Spleen (tissue), 11 donors: ENCODE measurements at regions not wholly inside any gene's neighbourhood (a gene's known extent, or its start where the extent isn't known, plus 50 kb on each side); places are given as distances from the start of the nearest gene placed in this dataset.

Experiments
- DNase-seq: peaks from one replicate; pipeline ENCODE4 v3.0.0-alpha.2; 2020
- H3K27ac ChIP-seq, 8 donors: fragments of 200-600 bp; sonication (generic) in 7 of 8; 1 replicate in 4 of 8; 2 replicates in 4 of 8; pipeline versions ENCODE4 v1.5.0 to v1.8.0; 2016 to 2021; ENCODE audit warnings: inconsistent platforms in 4 of 8, mild to moderate bottlenecking in 4 of 8, moderate library complexity in 1 of 8
- H3K27me3 ChIP-seq, 7 donors: fragments of 200-600 bp; sonication (generic) in 6 of 7; replicated peaks in 1 of 7; 1 replicate in 4 of 7; 2 replicates in 3 of 7; pipeline versions ENCODE4 v1.5.0 to v1.8.0; 2016 to 2021; ENCODE audit warnings: inconsistent platforms in 3 of 7, mild to moderate bottlenecking in 1 of 7
- H3K36me3 ChIP-seq, 6 donors: fragments of 200-600 bp; sonication (generic) in 5 of 6; 1 replicate in 4 of 6; 2 replicates in 2 of 6; pipeline versions ENCODE4 v1.5.0 to v1.8.0; 2016 to 2021; ENCODE audit warnings: inconsistent platforms in 2 of 6
- H3K4me1 ChIP-seq, 6 donors: fragments of 200-600 bp; sonication (generic) in 5 of 6; 1 replicate in 3 of 6; 2 replicates in 3 of 6; pipeline versions ENCODE4 v1.5.0 to v1.8.0; 2016 to 2021; ENCODE audit warnings: inconsistent platforms in 3 of 6
- H3K4me3 ChIP-seq, 8 donors: fragments of 200-600 bp; sonication (generic) in 7 of 8; 1 replicate in 4 of 8; 2 replicates in 4 of 8; pipeline versions ENCODE4 v1.5.0 to v1.8.0; 2016 to 2021; ENCODE audit warnings: inconsistent platforms in 4 of 8, mild to moderate bottlenecking in 4 of 8, moderate library complexity in 2 of 8
- H3K9me3 ChIP-seq, 8 donors: fragments of 200-600 bp; sonication (generic) in 7 of 8; 1 replicate in 4 of 8; 2 replicates in 4 of 8; pipeline versions ENCODE4 v1.5.0 to v1.8.0; 2016 to 2021; ENCODE audit warnings: inconsistent platforms in 4 of 8
- POLR2A ChIP-seq, 3 donors: fragments of 450-650 bp; IDR thresholded peaks; one replicate each; pipeline ENCODE4 v1.5.1; 2017; ENCODE audit warnings: antibody characterized with exemption in 3 of 3, mild to moderate bottlenecking in 1 of 3
- POLR2AphosphoS5 ChIP-seq, 3 donors: sonication (generic); formaldehyde crosslinking; IDR thresholded peaks; one replicate each; pipeline ENCODE4 v1.5.1; 2017; ENCODE audit warnings: antibody characterized with exemption in 3 of 3
- WGBS, 5 donors: extraction: QIAGEN DNeasy Blood & Tissue Kit in 3 of 5; methylation state at CpG; one replicate each; pipeline versions ENCODE4 v1.1.5 to v1.1.7; 2013 to 2018; 5-methylcytosine and 5-hydroxymethylcytosine counted together
- intact Hi-C: fragments of 100-400 bp; cut with DNase I; formaldehyde crosslinking; loops from one replicate; pipeline ENCODE4 v1.15.0; 2023; ENCODE audit warnings: low total_unique reads
- TF ChIP-seq, protein P1 (sequence below), 11 experiments: fragments of 200-600 bp in 7 of 11; fragments of 450-650 bp in 4 of 11; sonication (generic) in 4 of 11; IDR thresholded peaks in 8 of 11; conservative IDR thresholded peaks in 3 of 11; 1 replicate in 7 of 11; 2 replicates in 4 of 11; pipeline versions ENCODE4 v1.4.0 to v1.8.0; 2016 to 2021; ENCODE audit warnings: antibody characterized with exemption in 11 of 11, inconsistent platforms in 4 of 11, mild to moderate bottlenecking in 1 of 11
- donor health status: healthy with polysubstance abuse.
- donor health status: DM: no; HTN: no; CAD: no; lungs with moderate emphysema.
- donor health status: DM: no; HTN: no; CAD: no.
- donor health status: Bipolar disorder and iron deficiency.
- donor health status: healthy.
- donor health status: DM: no; HTN: no; CAD: no.
- donor health status: DM: yes; HTN: yes; CAD: no.

GRCh38 chr11:80632156-80632555 is 1191.3 kb upstream of the TENM4 start:
- no peaks in the 10 kb centered on the region for H3K4me1 ChIP-seq
- H3K4me3 ChIP-seq = no peak overlapping the region
- H3K27me3 ChIP-seq = no peaks in the 10 kb centered on the region
- H3K36me3 ChIP-seq = no peaks in the 10 kb centered on the region
- DNase-seq = no peak
- no peak overlapping the region for H3K27ac ChIP-seq
- intact Hi-C loops = no loop called here
- 85 to 91% (median 90%) methylated on average over 2 of the region's 2 CpGs for WGBS, 5 donors
- no peak for TF ChIP-seq POLR2AphosphoS5 (IDR thresholded peaks at IDR 0.05)
- TF ChIP-seq, protein P1, sequence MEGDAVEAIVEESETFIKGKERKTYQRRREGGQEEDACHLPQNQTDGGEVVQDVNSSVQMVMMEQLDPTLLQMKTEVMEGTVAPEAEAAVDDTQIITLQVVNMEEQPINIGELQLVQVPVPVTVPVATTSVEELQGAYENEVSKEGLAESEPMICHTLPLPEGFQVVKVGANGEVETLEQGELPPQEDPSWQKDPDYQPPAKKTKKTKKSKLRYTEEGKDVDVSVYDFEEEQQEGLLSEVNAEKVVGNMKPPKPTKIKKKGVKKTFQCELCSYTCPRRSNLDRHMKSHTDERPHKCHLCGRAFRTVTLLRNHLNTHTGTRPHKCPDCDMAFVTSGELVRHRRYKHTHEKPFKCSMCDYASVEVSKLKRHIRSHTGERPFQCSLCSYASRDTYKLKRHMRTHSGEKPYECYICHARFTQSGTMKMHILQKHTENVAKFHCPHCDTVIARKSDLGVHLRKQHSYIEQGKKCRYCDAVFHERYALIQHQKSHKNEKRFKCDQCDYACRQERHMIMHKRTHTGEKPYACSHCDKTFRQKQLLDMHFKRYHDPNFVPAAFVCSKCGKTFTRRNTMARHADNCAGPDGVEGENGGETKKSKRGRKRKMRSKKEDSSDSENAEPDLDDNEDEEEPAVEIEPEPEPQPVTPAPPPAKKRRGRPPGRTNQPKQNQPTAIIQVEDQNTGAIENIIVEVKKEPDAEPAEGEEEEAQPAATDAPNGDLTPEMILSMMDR (IDR thresholded peaks at IDR 0.05 in 8 of 11, conservative IDR thresholded peaks at IDR 0.05 in 3 of 11) = no peak
- no peak for TF ChIP-seq POLR2A (IDR thresholded peaks at IDR 0.05)
- no peaks in the 10 kb centered on the region for H3K9me3 ChIP-seq

GRCh38 chr11:80629466-80629865 is 1188.6 kb upstream of the TENM4 start:
- H3K4me1 ChIP-seq = no peaks in the 10 kb centered on the region
- no peak overlapping the region for H3K4me3 ChIP-seq
- 81 to 93% (median 89%) methylated on average over 2 of the region's 2 CpGs for WGBS, 5 donors
- no peaks in the 10 kb centered on the region for H3K27me3 ChIP-seq
- no peak for DNase-seq
- no peak overlapping the region for H3K27ac ChIP-seq
- intact Hi-C loops = no loop called here
- H3K9me3 ChIP-seq = no peaks in the 10 kb centered on the region
- TF ChIP-seq POLR2A (IDR thresholded peaks at IDR 0.05) (no peak), POLR2AphosphoS5 (IDR thresholded peaks at IDR 0.05) (no peak)
- TF ChIP-seq, protein P1 (IDR thresholded peaks at IDR 0.05 in 8 of 11, conservative IDR thresholded peaks at IDR 0.05 in 3 of 11) = no peak
- no peaks in the 10 kb centered on the region for H3K36me3 ChIP-seq

DNA sequence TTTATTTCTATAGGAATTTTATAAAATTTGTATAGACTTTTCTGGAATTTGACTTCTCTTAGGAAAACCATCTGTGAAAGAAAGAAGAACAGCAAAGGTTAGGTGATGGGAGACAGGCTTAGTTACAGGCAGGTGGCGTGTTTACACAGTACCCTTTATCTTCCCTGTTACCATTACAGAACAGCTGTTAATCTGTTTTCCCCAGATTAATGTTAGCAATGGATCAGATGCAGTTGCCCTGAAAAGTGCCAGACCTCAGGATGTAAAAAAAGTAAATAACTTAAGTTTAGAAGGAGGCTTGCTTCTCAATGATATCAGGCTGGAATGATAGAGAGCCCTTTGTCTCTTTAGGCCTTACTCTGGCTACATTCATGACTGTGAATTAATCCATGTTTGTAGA is 1186.5 kb upstream of the TENM4 start:
- no peaks in the 10 kb centered on the region for H3K9me3 ChIP-seq
- no peak overlapping the region for H3K27ac ChIP-seq
- no peaks in the 10 kb centered on the region for H3K27me3 ChIP-seq
- intact Hi-C loops = no loop called here
- H3K36me3 ChIP-seq = no peaks in the 10 kb centered on the region
- H3K4me3 ChIP-seq = no peak overlapping the region
- 83 to 86% (median 85%) methylated on average over 1 of the region's 1 CpG for WGBS, 5 donors
- TF ChIP-seq POLR2AphosphoS5 (IDR thresholded peaks at IDR 0.05) (no peak), POLR2A (IDR thresholded peaks at IDR 0.05) (no peak)
- TF ChIP-seq, protein P1 (IDR thresholded peaks at IDR 0.05 in 8 of 11, conservative IDR thresholded peaks at IDR 0.05 in 3 of 11) = no peak
- no peak for DNase-seq
- no peaks in the 10 kb centered on the region for H3K4me1 ChIP-seq

- H3K4me1 ChIP-seq = no peaks in the 10 kb centered on the region
- no peaks in the 10 kb centered on the region for H3K36me3 ChIP-seq
- intact Hi-C loops = no loop called here
- DNase-seq = no peak
- H3K27me3 ChIP-seq = no peaks in the 10 kb centered on the region
- no peak overlapping the region for H3K4me3 ChIP-seq
- TF ChIP-seq, protein P1 (IDR thresholded peaks at IDR 0.05 in 8 of 11, conservative IDR thresholded peaks at IDR 0.05 in 3 of 11) = no peak
- no peak for TF ChIP-seq POLR2A (IDR thresholded peaks at IDR 0.05)
- TF ChIP-seq POLR2AphosphoS5 (IDR thresholded peaks at IDR 0.05) = no peak
- WGBS, 5 donors = 82 to 87% (median 86%) methylated on average over 4 of the region's 4 CpGs
- no peak overlapping the region for H3K27ac ChIP-seq
- no peaks in the 10 kb centered on the region for H3K9me3 ChIP-seq
Observed at GRCh38 chr11:80626721-80627120, 1185.9 kb upstream of the TENM4 start.
